ENCODE measurements at regions not wholly inside any gene's neighbourhood (a gene's known extent, or its start where the extent isn't known, plus 50 kb on each side); places are given as distances from the start of the nearest gene placed in this dataset.
"Not testable (repeated sequence)": the region's sequence is repeated elsewhere in the genome, so short reads cannot be mapped to it uniquely, and the experiment has no call there.

DNA sequence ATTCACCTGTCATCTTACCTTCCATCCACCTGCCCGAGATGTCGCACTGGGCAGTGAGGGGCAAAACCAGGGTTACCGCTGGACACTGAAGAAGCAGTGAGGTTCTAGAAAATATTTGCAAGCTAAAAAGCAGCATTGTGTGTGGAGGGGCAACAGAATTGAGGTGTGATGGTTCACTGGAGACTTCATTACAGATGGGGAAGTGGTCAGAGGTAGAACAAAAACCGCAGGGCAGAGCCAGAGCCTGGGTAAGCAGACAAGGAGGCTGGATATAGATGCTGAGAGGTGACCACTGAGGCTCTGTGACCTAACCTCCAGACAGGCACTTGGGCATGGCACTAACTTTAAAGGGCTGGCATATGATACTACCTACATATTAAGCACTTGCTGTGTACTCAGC, 363.9 kb upstream of the PROX1 start:
- no peak overlapping the region for H3K4me3 ChIP-seq (ENCODE audit: insufficient read depth, low read length)
- H3K79me2 ChIP-seq (ENCODE audit: insufficient read depth, low read length) = no peaks in the 10 kb centered on the region
- no peak overlapping the region for H2AFZ ChIP-seq (ENCODE audit: low read length)
- no peaks in the 10 kb centered on the region for H3K27me3 ChIP-seq (ENCODE audit: insufficient read depth, low read length)
- H3K4me2 ChIP-seq (ENCODE audit: insufficient read depth, low read length) = no peak overlapping the region
- H3K27ac ChIP-seq (ENCODE audit: low read depth, low read length) = no peak overlapping the region
- no peak for DNase-seq (ENCODE audit: insufficient read length, low spot score, missing footprints)
- H3K9me3 ChIP-seq (ENCODE audit: low read depth, low read length) = no peaks in the 10 kb centered on the region
- H3K36me3 ChIP-seq (ENCODE audit: insufficient read depth, low read length) = no peaks in the 10 kb centered on the region
- TF ChIP-seq, protein P1, sequence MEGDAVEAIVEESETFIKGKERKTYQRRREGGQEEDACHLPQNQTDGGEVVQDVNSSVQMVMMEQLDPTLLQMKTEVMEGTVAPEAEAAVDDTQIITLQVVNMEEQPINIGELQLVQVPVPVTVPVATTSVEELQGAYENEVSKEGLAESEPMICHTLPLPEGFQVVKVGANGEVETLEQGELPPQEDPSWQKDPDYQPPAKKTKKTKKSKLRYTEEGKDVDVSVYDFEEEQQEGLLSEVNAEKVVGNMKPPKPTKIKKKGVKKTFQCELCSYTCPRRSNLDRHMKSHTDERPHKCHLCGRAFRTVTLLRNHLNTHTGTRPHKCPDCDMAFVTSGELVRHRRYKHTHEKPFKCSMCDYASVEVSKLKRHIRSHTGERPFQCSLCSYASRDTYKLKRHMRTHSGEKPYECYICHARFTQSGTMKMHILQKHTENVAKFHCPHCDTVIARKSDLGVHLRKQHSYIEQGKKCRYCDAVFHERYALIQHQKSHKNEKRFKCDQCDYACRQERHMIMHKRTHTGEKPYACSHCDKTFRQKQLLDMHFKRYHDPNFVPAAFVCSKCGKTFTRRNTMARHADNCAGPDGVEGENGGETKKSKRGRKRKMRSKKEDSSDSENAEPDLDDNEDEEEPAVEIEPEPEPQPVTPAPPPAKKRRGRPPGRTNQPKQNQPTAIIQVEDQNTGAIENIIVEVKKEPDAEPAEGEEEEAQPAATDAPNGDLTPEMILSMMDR (IDR thresholded peaks at IDR 0.05; ENCODE audit: extremely low read depth, low read depth, low read length) = no peak
- H3K4me1 ChIP-seq (ENCODE audit: insufficient read depth, low read length) = no peaks in the 10 kb centered on the region
- no peaks in the 10 kb centered on the region for H4K20me1 ChIP-seq (ENCODE audit: insufficient read depth, low read length)

DNA sequence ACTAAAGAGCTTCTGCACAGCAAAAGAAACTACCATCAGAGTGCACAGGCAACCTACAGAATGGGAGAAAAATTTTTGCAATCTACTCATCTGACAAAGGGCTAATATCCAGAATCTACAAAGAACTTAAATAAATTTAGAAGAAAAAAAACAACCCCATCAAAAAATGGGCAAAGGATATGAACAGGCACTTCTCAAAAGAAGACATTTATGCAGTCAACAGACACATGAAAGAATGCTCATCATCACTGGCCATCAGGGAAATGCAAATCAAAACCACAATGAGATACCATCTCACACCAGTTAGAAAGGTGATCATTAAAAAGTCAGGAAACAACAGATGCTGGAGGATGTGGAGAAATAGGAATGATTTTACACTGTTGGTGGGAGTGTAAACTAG, 351.0 kb upstream of the PROX1 start:
- H3K4me1 ChIP-seq (ENCODE audit: insufficient read depth, low read length); H3K27me3 ChIP-seq (ENCODE audit: insufficient read depth, low read length); H3K27ac ChIP-seq (ENCODE audit: low read depth, low read length); H3K4me3 ChIP-seq (ENCODE audit: insufficient read depth, low read length); H4K20me1 ChIP-seq (ENCODE audit: insufficient read depth, low read length); DNase-seq (ENCODE audit: insufficient read length, low spot score, missing footprints); H2AFZ ChIP-seq (ENCODE audit: low read length); H3K79me2 ChIP-seq (ENCODE audit: insufficient read depth, low read length); H3K9me3 ChIP-seq (ENCODE audit: low read depth, low read length); H3K4me2 ChIP-seq (ENCODE audit: insufficient read depth, low read length); H3K36me3 ChIP-seq (ENCODE audit: insufficient read depth, low read length): not testable (repeated sequence)

DNA sequence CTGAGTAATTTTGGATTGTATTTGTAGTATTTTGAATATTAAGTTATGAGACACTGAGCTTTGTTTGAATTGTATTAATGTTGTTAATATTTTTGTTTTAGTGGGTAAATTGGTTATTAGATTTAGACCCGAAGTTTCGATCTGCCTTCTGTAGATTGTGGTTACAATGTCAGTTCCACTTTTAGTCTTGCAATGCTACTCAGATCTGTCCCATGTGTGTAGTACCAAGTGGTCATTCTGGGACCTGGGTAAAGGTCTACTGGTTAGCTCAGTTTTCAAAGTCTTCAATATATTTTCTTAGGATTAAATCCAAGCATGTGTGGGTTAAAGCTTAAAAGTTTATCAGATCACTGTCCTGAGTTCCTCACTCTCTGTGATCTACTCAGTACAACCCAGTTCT, 346.5 kb upstream of the PROX1 start:
- no peak overlapping the region for H3K4me2 ChIP-seq (ENCODE audit: insufficient read depth, low read length)
- DNase-seq (ENCODE audit: insufficient read length, low spot score, missing footprints) = no peak
- no peaks in the 10 kb centered on the region for H3K9me3 ChIP-seq (ENCODE audit: low read depth, low read length)
- no peaks in the 10 kb centered on the region for H3K36me3 ChIP-seq (ENCODE audit: insufficient read depth, low read length)
- no peak overlapping the region for H3K27ac ChIP-seq (ENCODE audit: low read depth, low read length)
- no peak overlapping the region for H3K4me3 ChIP-seq (ENCODE audit: insufficient read depth, low read length)
- H3K79me2 ChIP-seq (ENCODE audit: insufficient read depth, low read length) = no peaks in the 10 kb centered on the region
- no peaks in the 10 kb centered on the region for H3K4me1 ChIP-seq (ENCODE audit: insufficient read depth, low read length)
- H2AFZ ChIP-seq (ENCODE audit: low read length) = no peak overlapping the region
- TF ChIP-seq, protein P1 (IDR thresholded peaks at IDR 0.05; ENCODE audit: extremely low read depth, low read depth, low read length) = no peak
- H3K27me3 ChIP-seq (ENCODE audit: insufficient read depth, low read length) = no peaks in the 10 kb centered on the region
- H4K20me1 ChIP-seq (ENCODE audit: insufficient read depth, low read length) = no peaks in the 10 kb centered on the region

DNA sequence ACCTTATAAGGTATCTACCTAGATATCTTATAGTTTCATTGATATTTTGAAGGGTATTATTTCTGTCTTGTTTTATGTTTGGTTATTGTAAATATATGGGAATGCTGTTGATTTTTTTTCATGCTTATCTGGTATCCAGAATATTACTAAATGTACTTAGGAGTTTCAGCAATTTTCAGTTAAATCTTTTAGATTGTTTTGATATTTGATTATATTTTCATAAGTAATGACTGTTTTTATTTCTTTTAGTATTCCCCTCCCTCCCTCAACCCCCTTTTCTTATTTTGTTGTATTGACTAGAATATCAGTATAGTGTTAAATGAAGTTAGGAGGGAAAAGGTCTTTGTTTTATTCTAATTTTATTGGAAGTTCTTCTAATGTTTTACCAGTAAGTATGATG, 344.4 kb upstream of the PROX1 start:
- TF ChIP-seq, protein P1 (IDR thresholded peaks at IDR 0.05; ENCODE audit: extremely low read depth, low read depth, low read length) = no peak
- no peak overlapping the region for H3K4me3 ChIP-seq (ENCODE audit: insufficient read depth, low read length)
- no peak for DNase-seq (ENCODE audit: insufficient read length, low spot score, missing footprints)
- no peak overlapping the region for H2AFZ ChIP-seq (ENCODE audit: low read length)
- no peaks in the 10 kb centered on the region for H3K9me3 ChIP-seq (ENCODE audit: low read depth, low read length)
- H3K4me2 ChIP-seq (ENCODE audit: insufficient read depth, low read length) = no peak overlapping the region
- H3K27me3 ChIP-seq (ENCODE audit: insufficient read depth, low read length) = no peaks in the 10 kb centered on the region
- H3K27ac ChIP-seq (ENCODE audit: low read depth, low read length) = no peak overlapping the region
- no peaks in the 10 kb centered on the region for H3K36me3 ChIP-seq (ENCODE audit: insufficient read depth, low read length)
- H3K79me2 ChIP-seq (ENCODE audit: insufficient read depth, low read length) = no peaks in the 10 kb centered on the region
- H3K4me1 ChIP-seq (ENCODE audit: insufficient read depth, low read length) = no peaks in the 10 kb centered on the region
- no peaks in the 10 kb centered on the region for H4K20me1 ChIP-seq (ENCODE audit: insufficient read depth, low read length)
